ENCODE measurements at regions not wholly inside any gene's neighbourhood (a gene's known extent, or its start where the extent isn't known, plus 50 kb on each side); places are given as distances from the start of the nearest gene placed in this dataset.

GRCh38 chrX:6293716-6294115 lies 65.0 kb upstream of the NLGN4X start:
- CTCF ChIA-PET = no interaction called here
- no peak for FAIRE-seq

GRCh38 chrX:6292599-6292998 lies 63.9 kb upstream of the NLGN4X start:
- Histone ChIP-seq H3K4me2 (no peak overlapping the region), H3K9me3 (no peaks in the 10 kb centered on the region), H3K27ac (no peak overlapping the region), H3K4me1 (no peaks in the 10 kb centered on the region), H3K4me3 (no peak overlapping the region)
- CTCF ChIA-PET = no interaction called here
- TF ChIP-seq FOSB (CRISPR knock-in tag; IDR thresholded peaks at IDR 0.05) (no peak), PBX3 (IDR thresholded peaks at IDR 0.05) (no peak), ATOH8 (CRISPR knock-in tag; IDR thresholded peaks at IDR 0.05; ENCODE audit: low read depth) (no peak)
- TF ChIP-seq, protein P1, sequence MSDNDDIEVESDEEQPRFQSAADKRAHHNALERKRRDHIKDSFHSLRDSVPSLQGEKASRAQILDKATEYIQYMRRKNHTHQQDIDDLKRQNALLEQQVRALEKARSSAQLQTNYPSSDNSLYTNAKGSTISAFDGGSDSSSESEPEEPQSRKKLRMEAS (IDR thresholded peaks at IDR 0.05) = no peak
- DNase-seq (ENCODE audit: low read depth in 1 of 2, low spot score in 1 of 2) (no peak), ATAC-seq (no peak), FAIRE-seq (no peak)
- POLR2A ChIA-PET = no interaction called here
- 4% methylated on average over 3 of the region's 3 CpGs for WGBS (ENCODE audit: missing lambda C conversion rate)

More at GRCh38 chrX:6293716-6294115, 65.0 kb upstream of the NLGN4X start:
- 22% methylated on average over 8 of the region's 8 CpGs for WGBS (ENCODE audit: missing lambda C conversion rate)
- TF ChIP-seq, protein P2, sequence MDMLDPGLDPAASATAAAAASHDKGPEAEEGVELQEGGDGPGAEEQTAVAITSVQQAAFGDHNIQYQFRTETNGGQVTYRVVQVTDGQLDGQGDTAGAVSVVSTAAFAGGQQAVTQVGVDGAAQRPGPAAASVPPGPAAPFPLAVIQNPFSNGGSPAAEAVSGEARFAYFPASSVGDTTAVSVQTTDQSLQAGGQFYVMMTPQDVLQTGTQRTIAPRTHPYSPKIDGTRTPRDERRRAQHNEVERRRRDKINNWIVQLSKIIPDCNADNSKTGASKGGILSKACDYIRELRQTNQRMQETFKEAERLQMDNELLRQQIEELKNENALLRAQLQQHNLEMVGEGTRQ (IDR thresholded peaks at IDR 0.05) = no peak
- H3K9me3 ChIP-seq = no peaks in the 10 kb centered on the region
- POLR2A ChIA-PET = interaction anchor here (0.7 kb wide), 1 partner anchor 284 kb away, joined by 6 read pairs; no protein-coding TSS in a partner anchor
- no peak for DNase-seq (ENCODE audit: low read depth in 1 of 2, low spot score in 1 of 2)
- no peak overlapping the region for H3K4me2 ChIP-seq
- ATAC-seq = no peak
- no peaks in the 10 kb centered on the region for H3K4me1 ChIP-seq
- H3K27ac ChIP-seq = no peak overlapping the region
- no peak overlapping the region for H3K4me3 ChIP-seq

DNA sequence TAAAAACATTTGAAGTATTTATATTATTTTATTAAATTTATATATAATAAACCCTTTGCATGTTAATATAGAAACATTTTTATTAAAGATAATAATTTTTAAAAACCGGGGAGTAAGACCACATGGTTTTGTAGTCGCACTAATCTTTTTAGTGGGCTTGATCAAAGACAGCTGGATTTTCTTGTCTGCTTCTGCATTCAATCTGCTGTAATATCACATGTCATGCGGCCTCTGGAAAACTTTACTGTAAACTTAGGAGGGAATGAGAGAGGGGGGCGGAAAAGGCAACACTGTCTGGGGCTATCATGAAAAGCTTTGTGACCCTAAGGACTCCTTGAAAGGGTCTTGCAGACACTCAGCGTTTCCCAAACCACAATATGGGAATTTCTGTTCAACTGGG lies 62.8 kb upstream of the NLGN4X start:
- CTCF ChIA-PET = no interaction called here

DNA sequence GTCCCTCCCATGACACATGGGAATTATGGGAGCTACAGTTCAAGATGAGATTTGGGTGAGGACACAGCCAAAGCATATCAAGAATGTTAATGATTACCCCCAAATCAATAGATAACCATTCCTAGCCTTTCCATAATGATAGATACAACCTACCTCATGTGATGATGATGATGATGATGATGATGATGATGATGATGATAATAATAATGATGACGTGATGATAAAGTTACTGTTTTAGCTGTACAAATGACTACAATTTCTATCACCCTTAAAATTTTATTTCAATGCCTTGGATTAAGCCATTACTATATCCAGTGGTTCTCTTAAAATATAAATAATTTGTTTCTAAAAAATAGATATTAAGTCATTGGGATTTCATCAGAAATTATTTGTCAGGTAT lies 55.2 kb upstream of the NLGN4X start:
- 0% methylated on average over 1 of the region's 1 CpG for WGBS (ENCODE audit: missing lambda C conversion rate)
- FAIRE-seq = no peak

More for the DNA sequence above, 62.8 kb upstream of the NLGN4X start:
- FAIRE-seq (no peak), DNase-seq (ENCODE audit: low read depth in 1 of 2, low spot score in 1 of 2) (no peak), ATAC-seq (no peak)
- no peak for TF ChIP-seq CBX8 (IDR thresholded peaks at IDR 0.05)
- TF ChIP-seq TFCP2L1 (CRISPR knock-in tag; IDR thresholded peaks at IDR 0.05) = no peak
- no peak for TF ChIP-seq CHD4 (IDR thresholded peaks at IDR 0.05; ENCODE audit: borderline replicate concordance)
- no peak for TF ChIP-seq FOXS1 (CRISPR knock-in tag; IDR thresholded peaks at IDR 0.05)
- H3K4me1 ChIP-seq = no peaks in the 10 kb centered on the region
- no peaks in the 10 kb centered on the region for H3K9me3 ChIP-seq
- WGBS (ENCODE audit: missing lambda C conversion rate) = 11% methylated on average over 5 of the region's 5 CpGs
- no peak overlapping the region for H3K4me3 ChIP-seq
- H3K27ac ChIP-seq = no peak overlapping the region
- POLR2A ChIA-PET = no interaction called here
- H3K4me2 ChIP-seq = no peak overlapping the region

DNA sequence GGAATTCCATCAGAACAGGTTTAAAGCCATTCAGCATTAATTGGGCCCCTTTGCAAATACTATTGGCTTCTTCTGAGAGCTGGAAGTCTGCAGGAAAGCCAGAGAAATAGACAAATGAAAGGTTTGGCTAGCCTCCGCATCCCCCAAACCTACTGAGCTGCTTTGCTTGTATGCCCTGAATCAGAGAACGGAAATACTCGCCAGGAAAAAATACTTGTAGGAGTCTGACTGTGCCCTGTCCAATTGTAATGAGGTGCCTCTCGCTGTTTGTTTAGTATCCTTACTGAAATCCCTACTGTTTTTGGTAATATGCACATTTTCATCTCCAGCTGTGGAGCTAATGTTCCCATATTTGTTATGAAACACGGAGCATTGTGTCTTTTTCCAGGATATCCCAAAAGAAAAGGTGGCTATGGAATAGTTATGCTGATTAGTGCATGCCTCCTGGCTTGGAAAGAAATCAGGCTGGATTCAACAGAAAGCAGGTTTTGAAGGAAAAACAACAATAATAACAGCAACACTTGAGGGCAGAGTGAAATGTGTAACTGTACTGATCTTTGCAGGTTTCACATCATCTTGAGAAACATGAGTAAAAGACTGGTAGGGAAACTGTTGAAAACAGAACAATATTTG lies 50.7 kb upstream of the NLGN4X start:
- no peak for FAIRE-seq
- WGBS (ENCODE audit: missing lambda C conversion rate) = 3% methylated on average over 5 of the region's 5 CpGs
- ChIA-PET POLR2A (no interaction called here), CTCF (no interaction called here)
- DNase-seq (ENCODE audit: low read depth in 1 of 2, low spot score in 1 of 2) = no peak
- Histone ChIP-seq H3K4me1 (no peaks in the 10 kb centered on the region), H3K27ac (no peak overlapping the region), H3K4me2 (no peak overlapping the region), H3K4me3 (no peak overlapping the region), H3K9me3 (no peaks in the 10 kb centered on the region)
- ATAC-seq = no peak
- TF ChIP-seq CBX8 (IDR thresholded peaks at IDR 0.05) = no peak
- TF ChIP-seq, protein P3, sequence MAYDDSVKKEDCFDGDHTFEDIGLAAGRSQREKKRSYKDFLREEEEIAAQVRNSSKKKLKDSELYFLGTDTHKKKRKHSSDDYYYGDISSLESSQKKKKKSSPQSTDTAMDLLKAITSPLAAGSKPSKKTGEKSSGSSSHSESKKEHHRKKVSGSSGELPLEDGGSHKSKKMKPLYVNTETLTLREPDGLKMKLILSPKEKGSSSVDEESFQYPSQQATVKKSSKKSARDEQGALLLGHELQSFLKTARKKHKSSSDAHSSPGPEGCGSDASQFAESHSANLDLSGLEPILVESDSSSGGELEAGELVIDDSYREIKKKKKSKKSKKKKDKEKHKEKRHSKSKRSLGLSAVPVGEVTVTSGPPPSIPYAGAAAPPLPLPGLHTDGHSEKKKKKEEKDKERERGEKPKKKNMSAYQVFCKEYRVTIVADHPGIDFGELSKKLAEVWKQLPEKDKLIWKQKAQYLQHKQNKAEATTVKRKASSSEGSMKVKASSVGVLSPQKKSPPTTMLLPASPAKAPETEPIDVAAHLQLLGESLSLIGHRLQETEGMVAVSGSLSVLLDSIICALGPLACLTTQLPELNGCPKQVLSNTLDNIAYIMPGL (CRISPR knock-in tag; IDR thresholded peaks at IDR 0.05; ENCODE audit: borderline replicate concordance) = no peak
- TF ChIP-seq HES2 (IDR thresholded peaks at IDR 0.05) = no peak
- no peak for TF ChIP-seq RNF2 (IDR thresholded peaks at IDR 0.05; ENCODE audit: borderline replicate concordance, low read depth)
- no peak for TF ChIP-seq JUN (IDR thresholded peaks at IDR 0.05)
- TF ChIP-seq GATA3 (IDR thresholded peaks at IDR 0.05; ENCODE audit: borderline replicate concordance) = no peak
- no peak for TF ChIP-seq HOXB13 (CRISPR knock-in tag; IDR thresholded peaks at IDR 0.05; ENCODE audit: low read depth)
- TF ChIP-seq POLR2AphosphoS2 (conservative IDR thresholded peaks at IDR 0.05; ENCODE audit: low read length) = no peak
- no peak for TF ChIP-seq JUNB (IDR thresholded peaks at IDR 0.05)
- TF ChIP-seq, protein P2 (IDR thresholded peaks at IDR 0.05) = no peak
- no peak for TF ChIP-seq FOSL2 (IDR thresholded peaks at IDR 0.05)
- no peak for TF ChIP-seq FOSL2 (CRISPR knock-in tag; IDR thresholded peaks at IDR 0.05)

More for the DNA sequence above, 55.2 kb upstream of the NLGN4X start:
- ChIA-PET CTCF (no interaction called here), POLR2A (no interaction called here)
- Histone ChIP-seq H3K9me3 (no peaks in the 10 kb centered on the region), H3K4me3 (no peak overlapping the region), H3K4me1 (no peaks in the 10 kb centered on the region), H3K4me2 (no peak overlapping the region), H3K27ac (no peak overlapping the region)
- TF ChIP-seq, protein P2 (IDR thresholded peaks at IDR 0.05) = no peak
- TF ChIP-seq NPAS2 (CRISPR knock-in tag; IDR thresholded peaks at IDR 0.05; ENCODE audit: borderline replicate concordance) = no peak
- DNase-seq (ENCODE audit: low read depth in 1 of 2, low spot score in 1 of 2) (no peak), ATAC-seq (no peak)
